Fibroblast of upper back skin (primary cell): ENCODE measurements at regions not wholly inside any gene's neighbourhood (a gene's known extent, or its start where the extent isn't known, plus 50 kb on each side); places are given as distances from the start of the nearest gene placed in this dataset.

ENCODE experiments used
- DNase-seq: peaks from one replicate; pipeline ENCODE4 v3.0.0-alpha.2; 2013

GRCh38 chr2:121118951-121119350 is 166.1 kb downstream of the TFCP2L1 start:
- no peak for DNase-seq

GRCh38 chr2:121120411-121120810 is 164.6 kb downstream of the TFCP2L1 start:
- DNase-seq, result no peak

- no peak for DNase-seq
Measured at GRCh38 chr2:121120991-121121390, 164.0 kb downstream of the TFCP2L1 start.

GRCh38 chr2:121121661-121122060 is 163.3 kb downstream of the TFCP2L1 start:
- no peak for DNase-seq

- DNase-seq, result no peak
Measured at GRCh38 chr2:121123268-121123667, 161.7 kb downstream of the TFCP2L1 start.

- no peak for DNase-seq
Measured at GRCh38 chr2:121124330-121124729, 160.7 kb downstream of the TFCP2L1 start.

- no peak for DNase-seq
Measured at GRCh38 chr2:121125350-121125749, 159.7 kb downstream of the TFCP2L1 start.

- DNase-seq, result peak; percentile 9
Measured at GRCh38 chr2:121128741-121129659, 156.0 kb downstream of the TFCP2L1 start.

GRCh38 chr2:121129692-121130091 is 155.3 kb downstream of the TFCP2L1 start:
- no peak for DNase-seq

- no peak for DNase-seq
Measured at GRCh38 chr2:121130301-121130850, 154.6 kb downstream of the TFCP2L1 start.

GRCh38 chr2:121131375-121131774 is 153.6 kb downstream of the TFCP2L1 start:
- DNase-seq, result no peak

- no peak for DNase-seq
Measured at GRCh38 chr2:121132054-121132761, 152.8 kb downstream of the TFCP2L1 start.

- no peak for DNase-seq
Measured at GRCh38 chr2:121132762-121133107, 152.3 kb downstream of the TFCP2L1 start.

GRCh38 chr2:121133551-121134319 is 151.3 kb downstream of the TFCP2L1 start:
- no peak for DNase-seq

- no peak for DNase-seq
Measured at GRCh38 chr2:121134728-121135127, 150.3 kb downstream of the TFCP2L1 start.

- DNase-seq, result no peak
Measured at GRCh38 chr2:121135168-121135853, 149.7 kb downstream of the TFCP2L1 start.

- no peak for DNase-seq
Measured at GRCh38 chr2:121136323-121136722, 148.7 kb downstream of the TFCP2L1 start.

GRCh38 chr2:121137571-121137970 is 147.4 kb downstream of the TFCP2L1 start:
- no peak for DNase-seq

- DNase-seq, result no peak
Measured at GRCh38 chr2:121140734-121141133, 144.3 kb downstream of the TFCP2L1 start.

GRCh38 chr2:121142452-121142851 is 142.6 kb downstream of the TFCP2L1 start:
- no peak for DNase-seq

- DNase-seq, result no peak
Measured at GRCh38 chr2:121144111-121144510, 140.9 kb downstream of the TFCP2L1 start.

- no peak for DNase-seq
Measured at GRCh38 chr2:121146630-121147029, 138.4 kb downstream of the TFCP2L1 start.
